ENCODE measurements at regions not wholly inside any gene's neighbourhood (a gene's known extent, or its start where the extent isn't known, plus 50 kb on each side); places are given as distances from the start of the nearest gene placed in this dataset.

GRCh38 chr9:12155401-12156134 lies 537.6 kb upstream of the TYRP1 start:
- intact Hi-C loops (cut with micrococcal nuclease), result no loop called here
- H3K27me3 ChIP-seq (replicated peaks in 1 of 4; ENCODE audit: control extremely low read depth in 1 of 4, control insufficient read depth in 3 of 4, insufficient read depth in 4 of 4, low read length in 3 of 4), result no peaks in the 10 kb centered on the region
- Mint-ChIP-seq H3K27me3 (no peaks in the 10 kb centered on the region), H3K4me1 (no peaks in the 10 kb centered on the region), H3K4me3 (no peak overlapping the region), H3K9me3 (ENCODE audit: insufficient read depth) (peaks cover 2% of the 10 kb centered on the region), H3K27ac (no peak overlapping the region)
- ATAC-seq (ENCODE audit: low read depth) (no peak), DNase-seq (no peak)
- H3K4me1 ChIP-seq (ENCODE audit: control insufficient read depth in 2 of 2, insufficient read depth in 2 of 2, low read length in 2 of 2), result no peaks in the 10 kb centered on the region
- H3K4me2 ChIP-seq (replicated peaks; ENCODE audit: low read depth, low read length, poor library complexity, severe bottlenecking), result no peak overlapping the region
- TF ChIP-seq CTCF (IDR thresholded peaks at IDR 0.05), result no peak
- no peak for TF ChIP-seq EZH2 (IDR thresholded peaks at IDR 0.05; ENCODE audit: borderline replicate concordance, insufficient read depth, low read depth, low read length, poor library complexity, severe bottlenecking)
- H3K9me3 ChIP-seq (ENCODE audit: control extremely low read depth in 1 of 3, control insufficient read depth in 2 of 3, insufficient read depth in 1 of 3, low read length in 2 of 3), result no peaks in the 10 kb centered on the region
- H4K20me1 ChIP-seq (ENCODE audit: control insufficient read depth, insufficient read depth, low read length, poor library complexity, severe bottlenecking), result no peaks in the 10 kb centered on the region
- no peak overlapping the region for H3K9ac ChIP-seq (ENCODE audit: low read length)
- POLR2A ChIA-PET, result no interaction called here
- CTCF ChIA-PET, result no interaction called here
- H2AFZ ChIP-seq (ENCODE audit: insufficient read depth, low read depth, low read length, poor library complexity, severe bottlenecking), result no peak overlapping the region
- no CpG with 5 or more reads among the region's 4 CpGs for WGBS (ENCODE audit: insufficient coverage)
- no peaks in the 10 kb centered on the region for H3K79me2 ChIP-seq (ENCODE audit: control insufficient read depth, insufficient read depth, low read length)
- no peaks in the 10 kb centered on the region for H3K36me3 ChIP-seq (replicated peaks in 1 of 2; ENCODE audit: control extremely low read depth in 1 of 2, control insufficient read depth in 1 of 2, extremely low read depth in 1 of 2, insufficient read depth in 2 of 2, low read length in 1 of 2)
- no peak overlapping the region for H3K4me3 ChIP-seq (ENCODE audit: control extremely low read depth in 1 of 5, extremely low read depth in 1 of 5, insufficient read depth in 1 of 5, low read depth in 2 of 5, low read length in 4 of 5)
- H3K27ac ChIP-seq (ENCODE audit: low read length in 2 of 2), result no peak overlapping the region

- Mint-ChIP-seq H3K27me3 (no peaks in the 10 kb centered on the region), H3K4me3 (no peak overlapping the region), H3K9me3 (ENCODE audit: insufficient read depth) (no peaks in the 10 kb centered on the region), H3K4me1 (no peaks in the 10 kb centered on the region), H3K27ac (no peak overlapping the region)
- no peak for TF ChIP-seq EZH2 (IDR thresholded peaks at IDR 0.05; ENCODE audit: borderline replicate concordance, insufficient read depth, low read depth, low read length, poor library complexity, severe bottlenecking)
- no peak for TF ChIP-seq CTCF (IDR thresholded peaks at IDR 0.05)
- H3K4me3 ChIP-seq (ENCODE audit: control extremely low read depth in 1 of 5, extremely low read depth in 1 of 5, insufficient read depth in 1 of 5, low read depth in 2 of 5, low read length in 4 of 5), result no peak overlapping the region
- CTCF ChIA-PET, result no interaction called here
- POLR2A ChIA-PET, result no interaction called here
- no peak overlapping the region for H3K27ac ChIP-seq (ENCODE audit: low read length in 2 of 2)
- H4K20me1 ChIP-seq (ENCODE audit: control insufficient read depth, insufficient read depth, low read length, poor library complexity, severe bottlenecking), result no peaks in the 10 kb centered on the region
- ATAC-seq (ENCODE audit: low read depth), result no peak
- no peak overlapping the region for H2AFZ ChIP-seq (ENCODE audit: insufficient read depth, low read depth, low read length, poor library complexity, severe bottlenecking)
- no peak for DNase-seq
- intact Hi-C loops (cut with micrococcal nuclease), result no loop called here
- no peak overlapping the region for H3K9ac ChIP-seq (ENCODE audit: low read length)
- no peaks in the 10 kb centered on the region for H3K27me3 ChIP-seq (replicated peaks in 1 of 4; ENCODE audit: control extremely low read depth in 1 of 4, control insufficient read depth in 3 of 4, insufficient read depth in 4 of 4, low read length in 3 of 4)
- no peaks in the 10 kb centered on the region for H3K36me3 ChIP-seq (replicated peaks in 1 of 2; ENCODE audit: control extremely low read depth in 1 of 2, control insufficient read depth in 1 of 2, extremely low read depth in 1 of 2, insufficient read depth in 2 of 2, low read length in 1 of 2)
- H3K79me2 ChIP-seq (ENCODE audit: control insufficient read depth, insufficient read depth, low read length), result no peaks in the 10 kb centered on the region
- no peak overlapping the region for H3K4me2 ChIP-seq (replicated peaks; ENCODE audit: low read depth, low read length, poor library complexity, severe bottlenecking)
- no peaks in the 10 kb centered on the region for H3K9me3 ChIP-seq (ENCODE audit: control extremely low read depth in 1 of 3, control insufficient read depth in 2 of 3, insufficient read depth in 1 of 3, low read length in 2 of 3)
- WGBS (ENCODE audit: insufficient coverage), result 87% methylated on average over 7 of the region's 10 CpGs
- no peaks in the 10 kb centered on the region for H3K4me1 ChIP-seq (ENCODE audit: control insufficient read depth in 2 of 2, insufficient read depth in 2 of 2, low read length in 2 of 2)
These were observed 530.9 kb upstream of the TYRP1 start for GRCh38 chr9:12162181-12162815.

Data from B cell (primary cell).